ENCODE measurements at regions not wholly inside any gene's neighbourhood (a gene's known extent, or its start where the extent isn't known, plus 50 kb on each side); places are given as distances from the start of the nearest gene placed in this dataset.

DNA sequence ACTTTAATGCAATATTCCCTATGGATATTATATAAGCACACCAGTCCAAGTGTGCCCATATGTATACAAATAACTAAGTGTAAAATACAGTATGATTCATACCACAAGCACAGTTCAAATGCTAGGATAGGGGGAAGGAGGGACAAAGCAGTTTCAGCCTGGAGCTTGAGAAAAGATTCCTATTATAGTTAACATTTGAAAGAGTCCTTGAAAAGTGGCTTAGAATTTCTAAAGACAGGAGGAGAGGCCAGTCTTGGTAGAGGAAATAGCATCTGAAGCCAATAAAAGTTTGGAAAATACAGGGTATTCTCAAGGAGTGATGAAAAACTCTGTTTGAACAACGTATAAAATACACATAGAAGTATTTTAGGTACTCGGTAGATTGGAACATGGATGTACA lies 173.4 kb upstream of the CWC22 start:
- no peak overlapping the region for H3K9ac ChIP-seq (ENCODE audit: low read length)
- H3K9me3 ChIP-seq (ENCODE audit: control insufficient read depth, insufficient read depth, low read depth, low read length): no peaks in the 10 kb centered on the region
- H3K36me3 ChIP-seq (ENCODE audit: control insufficient read depth, insufficient read depth, low read length): no peaks in the 10 kb centered on the region
- H3K27ac ChIP-seq (ENCODE audit: low read depth, low read length): peak overlapping the region; percentile 2; the same call in 1 of the 2 replicates
- no peak overlapping the region for H3K4me3 ChIP-seq (ENCODE audit: low read depth, low read length)
- H3K4me1 ChIP-seq (ENCODE audit: control insufficient read depth, insufficient read depth, low read length): peaks cover 27% of the 10 kb centered on the region
- no peaks in the 10 kb centered on the region for H3K27me3 ChIP-seq (ENCODE audit: control insufficient read depth, insufficient read depth, low read length)

GRCh38 chr2:180177534-180177933 lies 170.4 kb upstream of the CWC22 start:
- Histone ChIP-seq H3K4me3 (ENCODE audit: low read depth, low read length) (no peak overlapping the region), H3K27me3 (ENCODE audit: control insufficient read depth, insufficient read depth, low read length) (no peaks in the 10 kb centered on the region), H3K9me3 (ENCODE audit: control insufficient read depth, insufficient read depth, low read depth, low read length) (no peaks in the 10 kb centered on the region), H3K27ac (ENCODE audit: low read depth, low read length) (no peak overlapping the region), H3K36me3 (ENCODE audit: control insufficient read depth, insufficient read depth, low read length) (no peaks in the 10 kb centered on the region), H3K9ac (ENCODE audit: low read length) (no peak overlapping the region), H3K4me1 (ENCODE audit: control insufficient read depth, insufficient read depth, low read length) (peaks cover 27% of the 10 kb centered on the region)

DNA sequence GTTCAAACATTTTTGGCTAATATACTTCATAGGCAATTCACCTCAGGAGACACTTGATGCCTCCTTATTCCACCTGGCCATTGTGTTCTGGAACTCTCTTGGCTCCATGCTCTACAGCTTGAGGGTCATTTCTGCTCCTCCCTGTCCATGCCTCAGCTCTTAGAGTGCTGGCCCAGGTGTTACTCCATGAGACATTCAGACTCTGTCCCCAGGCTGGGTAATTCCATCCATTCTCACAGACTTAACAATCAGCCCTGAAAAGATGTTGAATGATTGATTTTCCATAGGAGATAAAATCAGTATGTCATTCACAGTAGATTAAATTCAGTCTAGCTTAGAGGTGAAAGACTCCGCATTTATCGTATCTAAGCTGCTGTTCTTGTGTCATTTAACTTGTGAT lies 168.6 kb upstream of the CWC22 start:
- peaks cover 4% of the 10 kb centered on the region; the same call in 1 of the 2 replicates for H3K9me3 ChIP-seq (ENCODE audit: control insufficient read depth, insufficient read depth, low read depth, low read length)
- no peak overlapping the region for H3K27ac ChIP-seq (ENCODE audit: low read depth, low read length)
- H3K27me3 ChIP-seq (ENCODE audit: control insufficient read depth, insufficient read depth, low read length): no peaks in the 10 kb centered on the region
- H3K4me1 ChIP-seq (ENCODE audit: control insufficient read depth, insufficient read depth, low read length): peaks cover 15% of the 10 kb centered on the region
- no peaks in the 10 kb centered on the region for H3K36me3 ChIP-seq (ENCODE audit: control insufficient read depth, insufficient read depth, low read length)
- H3K9ac ChIP-seq (ENCODE audit: low read length): no peak overlapping the region
- no peak overlapping the region for H3K4me3 ChIP-seq (ENCODE audit: low read depth, low read length)

DNA sequence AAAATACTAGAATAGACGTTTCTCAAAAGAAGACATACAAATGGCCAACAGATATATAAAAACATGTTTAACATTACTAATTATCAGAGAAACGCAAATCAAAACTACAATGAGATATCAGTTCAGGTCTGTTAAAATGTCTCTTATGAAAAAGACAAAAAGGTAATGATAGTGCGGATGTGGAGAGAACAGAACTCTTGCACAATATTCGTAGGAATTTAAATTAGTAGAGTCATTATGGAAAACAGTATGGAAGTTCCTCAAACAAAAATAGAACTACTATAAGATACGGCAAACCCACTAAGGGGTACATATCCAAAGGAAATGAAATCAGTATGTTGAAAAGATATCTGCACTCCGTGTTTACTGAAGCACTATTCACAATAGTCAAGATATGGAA lies 167.5 kb upstream of the CWC22 start:
- H3K4me3 ChIP-seq (ENCODE audit: low read depth, low read length): no peak overlapping the region
- no peaks in the 10 kb centered on the region for H3K36me3 ChIP-seq (ENCODE audit: control insufficient read depth, insufficient read depth, low read length)
- H3K9me3 ChIP-seq (ENCODE audit: control insufficient read depth, insufficient read depth, low read depth, low read length): peaks cover 16% of the 10 kb centered on the region
- H3K4me1 ChIP-seq (ENCODE audit: control insufficient read depth, insufficient read depth, low read length): peaks cover 3% of the 10 kb centered on the region
- no peak overlapping the region for H3K9ac ChIP-seq (ENCODE audit: low read length)
- no peaks in the 10 kb centered on the region for H3K27me3 ChIP-seq (ENCODE audit: control insufficient read depth, insufficient read depth, low read length)
- no peak overlapping the region for H3K27ac ChIP-seq (ENCODE audit: low read depth, low read length)

DNA sequence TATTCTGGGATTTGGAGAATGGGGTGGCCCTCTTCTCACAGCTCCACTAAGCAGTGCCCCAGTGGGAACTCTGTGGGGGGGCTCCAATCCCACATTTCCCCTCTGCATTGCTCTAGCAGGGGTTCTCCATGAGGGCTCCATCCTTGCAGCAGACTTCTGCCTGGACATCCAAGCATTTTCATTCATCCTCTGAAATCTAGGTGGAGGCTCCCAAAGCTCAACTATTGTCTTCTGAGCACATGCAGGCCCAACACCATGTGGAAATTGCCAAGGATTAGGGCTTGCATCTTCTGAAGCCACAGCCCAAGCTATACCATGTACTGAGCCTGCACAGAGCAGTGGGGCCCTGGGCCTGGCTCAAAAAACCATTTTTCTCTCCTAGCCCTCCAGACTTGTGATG lies 162.4 kb upstream of the CWC22 start:
- no peak overlapping the region for H3K9ac ChIP-seq (ENCODE audit: low read length)
- no peak overlapping the region for H3K27ac ChIP-seq (ENCODE audit: low read depth, low read length)
- H3K4me1 ChIP-seq (ENCODE audit: control insufficient read depth, insufficient read depth, low read length): no peaks in the 10 kb centered on the region
- no peaks in the 10 kb centered on the region for H3K36me3 ChIP-seq (ENCODE audit: control insufficient read depth, insufficient read depth, low read length)
- peaks cover 43% of the 10 kb centered on the region for H3K9me3 ChIP-seq (ENCODE audit: control insufficient read depth, insufficient read depth, low read depth, low read length)
- H3K4me3 ChIP-seq (ENCODE audit: low read depth, low read length): no peak overlapping the region; the same call in 1 of the 2 replicates
- H3K27me3 ChIP-seq (ENCODE audit: control insufficient read depth, insufficient read depth, low read length): no peaks in the 10 kb centered on the region

- no peaks in the 10 kb centered on the region for H3K36me3 ChIP-seq (ENCODE audit: control insufficient read depth, insufficient read depth, low read length)
- no peak overlapping the region for H3K27ac ChIP-seq (ENCODE audit: low read depth, low read length)
Measured at GRCh38 chr2:180161415-180161814, 154.3 kb upstream of the CWC22 start.

DNA sequence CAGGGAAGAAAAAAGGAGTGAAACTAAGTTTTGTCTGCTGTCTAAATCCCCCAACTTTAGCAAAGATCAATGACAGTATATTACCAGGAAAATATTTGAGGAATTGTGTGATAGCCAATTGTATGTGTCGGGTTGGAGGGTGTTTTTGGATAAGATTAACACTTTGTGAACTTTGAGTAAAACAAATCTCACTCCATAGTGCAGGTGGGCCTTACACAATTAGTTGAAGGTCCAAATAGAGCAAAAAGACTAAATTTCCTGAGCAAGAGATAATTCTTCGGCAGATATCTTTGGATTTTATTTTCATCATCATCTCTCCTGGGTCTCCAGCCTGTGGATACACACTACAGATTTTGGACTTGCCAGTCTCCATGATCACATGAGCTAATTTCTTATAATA lies 152.8 kb upstream of the CWC22 start:
- Histone ChIP-seq H3K27ac (ENCODE audit: low read depth, low read length) (no peak overlapping the region), H3K36me3 (ENCODE audit: control insufficient read depth, insufficient read depth, low read length) (no peaks in the 10 kb centered on the region), H3K9me3 (ENCODE audit: control insufficient read depth, insufficient read depth, low read depth, low read length) (no peaks in the 10 kb centered on the region), H3K4me3 (ENCODE audit: low read depth, low read length) (no peak overlapping the region), H3K9ac (ENCODE audit: low read length) (no peak overlapping the region), H3K27me3 (ENCODE audit: control insufficient read depth, insufficient read depth, low read length) (no peaks in the 10 kb centered on the region), H3K4me1 (ENCODE audit: control insufficient read depth, insufficient read depth, low read length) (no peaks in the 10 kb centered on the region)

More at GRCh38 chr2:180161415-180161814, 154.3 kb upstream of the CWC22 start:
- H3K27me3 ChIP-seq (ENCODE audit: control insufficient read depth, insufficient read depth, low read length): no peaks in the 10 kb centered on the region
- H3K9ac ChIP-seq (ENCODE audit: low read length): no peak overlapping the region
- no peaks in the 10 kb centered on the region for H3K4me1 ChIP-seq (ENCODE audit: control insufficient read depth, insufficient read depth, low read length)
- H3K4me3 ChIP-seq (ENCODE audit: low read depth, low read length): no peak overlapping the region
- H3K9me3 ChIP-seq (ENCODE audit: control insufficient read depth, insufficient read depth, low read depth, low read length): no peaks in the 10 kb centered on the region

GRCh38 chr2:180158961-180159360 lies 151.9 kb upstream of the CWC22 start:
- Histone ChIP-seq H3K27me3 (ENCODE audit: control insufficient read depth, insufficient read depth, low read length) (no peaks in the 10 kb centered on the region), H3K9me3 (ENCODE audit: control insufficient read depth, insufficient read depth, low read depth, low read length) (no peaks in the 10 kb centered on the region), H3K4me1 (ENCODE audit: control insufficient read depth, insufficient read depth, low read length) (no peaks in the 10 kb centered on the region), H3K27ac (ENCODE audit: low read depth, low read length) (no peak overlapping the region), H3K36me3 (ENCODE audit: control insufficient read depth, insufficient read depth, low read length) (no peaks in the 10 kb centered on the region), H3K4me3 (ENCODE audit: low read depth, low read length) (no peak overlapping the region), H3K9ac (ENCODE audit: low read length) (no peak overlapping the region)

DNA sequence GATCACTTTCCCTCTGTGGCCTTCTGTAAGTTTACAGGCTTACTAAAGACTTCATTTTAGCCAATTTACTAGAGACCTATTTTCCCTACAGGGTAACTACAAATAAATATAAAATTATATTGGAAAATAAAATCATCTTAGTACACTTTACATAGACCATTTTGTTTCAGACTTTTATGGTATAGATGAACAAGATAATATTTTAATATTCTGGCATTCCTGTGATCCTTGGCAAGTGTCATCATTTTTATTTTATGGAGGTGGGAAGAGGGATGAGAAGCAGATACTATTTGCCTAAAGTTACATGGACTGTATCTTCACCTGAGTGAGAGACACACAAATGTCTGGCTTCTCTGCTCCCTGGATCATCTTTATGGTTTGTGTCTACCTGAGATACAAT lies 149.6 kb upstream of the CWC22 start:
- no peak overlapping the region for H3K27ac ChIP-seq (ENCODE audit: low read depth, low read length)
- no peaks in the 10 kb centered on the region for H3K27me3 ChIP-seq (ENCODE audit: control insufficient read depth, insufficient read depth, low read length)
- no peak overlapping the region for H3K9ac ChIP-seq (ENCODE audit: low read length)
- H3K9me3 ChIP-seq (ENCODE audit: control insufficient read depth, insufficient read depth, low read depth, low read length): no peaks in the 10 kb centered on the region
- no peaks in the 10 kb centered on the region for H3K36me3 ChIP-seq (ENCODE audit: control insufficient read depth, insufficient read depth, low read length)
- no peak overlapping the region for H3K4me3 ChIP-seq (ENCODE audit: low read depth, low read length)
- no peaks in the 10 kb centered on the region for H3K4me1 ChIP-seq (ENCODE audit: control insufficient read depth, insufficient read depth, low read length)

- no peaks in the 10 kb centered on the region for H3K27me3 ChIP-seq (ENCODE audit: control insufficient read depth, insufficient read depth, low read length)
- H3K4me3 ChIP-seq (ENCODE audit: low read depth, low read length): no peak overlapping the region
- H3K9me3 ChIP-seq (ENCODE audit: control insufficient read depth, insufficient read depth, low read depth, low read length): no peaks in the 10 kb centered on the region
- H3K4me1 ChIP-seq (ENCODE audit: control insufficient read depth, insufficient read depth, low read length): peaks cover 21% of the 10 kb centered on the region; the same call in 1 of the 2 replicates
- no peaks in the 10 kb centered on the region for H3K36me3 ChIP-seq (ENCODE audit: control insufficient read depth, insufficient read depth, low read length)
- no peak overlapping the region for H3K27ac ChIP-seq (ENCODE audit: low read depth, low read length)
- no peak overlapping the region for H3K9ac ChIP-seq (ENCODE audit: low read length)
Measured at GRCh38 chr2:180150606-180151005, 143.5 kb upstream of the CWC22 start.

GRCh38 chr2:180146541-180146940 lies 139.4 kb upstream of the CWC22 start:
- no peak overlapping the region for H3K4me3 ChIP-seq (ENCODE audit: low read depth, low read length)
- peak overlapping the region; percentile 70 for H3K27ac ChIP-seq (ENCODE audit: low read depth, low read length)
- H3K4me1 ChIP-seq (ENCODE audit: control insufficient read depth, insufficient read depth, low read length): peaks cover 40% of the 10 kb centered on the region
- H3K36me3 ChIP-seq (ENCODE audit: control insufficient read depth, insufficient read depth, low read length): no peaks in the 10 kb centered on the region
- no peak overlapping the region for H3K9ac ChIP-seq (ENCODE audit: low read length)
- no peaks in the 10 kb centered on the region for H3K9me3 ChIP-seq (ENCODE audit: control insufficient read depth, insufficient read depth, low read depth, low read length)
- no peaks in the 10 kb centered on the region for H3K27me3 ChIP-seq (ENCODE audit: control insufficient read depth, insufficient read depth, low read length)

DNA sequence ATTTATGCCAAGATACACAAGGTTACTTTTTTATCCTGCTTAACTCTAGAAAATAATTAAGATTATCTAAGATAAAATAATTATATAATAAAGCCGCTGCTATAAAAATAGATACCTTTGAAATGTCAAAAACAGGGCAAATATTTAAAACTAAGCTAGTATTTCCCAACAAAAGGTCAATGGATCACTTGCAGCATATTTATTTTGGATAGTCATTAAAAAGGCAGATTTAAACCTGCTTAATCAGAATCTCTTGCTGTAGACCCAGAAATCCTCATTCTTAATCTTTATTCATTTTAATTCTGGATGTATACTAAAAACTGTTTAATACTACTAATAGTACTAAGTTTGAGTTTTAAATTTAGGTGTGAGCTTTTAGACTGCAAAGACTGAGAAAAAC lies 139.0 kb upstream of the CWC22 start:
- no peaks in the 10 kb centered on the region for H3K9me3 ChIP-seq (ENCODE audit: control insufficient read depth, insufficient read depth, low read depth, low read length)
- no peak overlapping the region for H3K4me3 ChIP-seq (ENCODE audit: low read depth, low read length)
- H3K9ac ChIP-seq (ENCODE audit: low read length): no peak overlapping the region
- no peaks in the 10 kb centered on the region for H3K27me3 ChIP-seq (ENCODE audit: control insufficient read depth, insufficient read depth, low read length)
- peak overlapping the region; percentile 70 for H3K27ac ChIP-seq (ENCODE audit: low read depth, low read length)
- H3K36me3 ChIP-seq (ENCODE audit: control insufficient read depth, insufficient read depth, low read length): no peaks in the 10 kb centered on the region
- H3K4me1 ChIP-seq (ENCODE audit: control insufficient read depth, insufficient read depth, low read length): peaks cover 40% of the 10 kb centered on the region

All from HUES6 (cell line).